HUES48 (cell line): ENCODE measurements at regions not wholly inside any gene's neighbourhood (a gene's known extent, or its start where the extent isn't known, plus 50 kb on each side); places are given as distances from the start of the nearest gene placed in this dataset.

Experiments
- H3K27ac ChIP-seq: one replicate; pipeline ENCODE4 v1.7.0; 2013; ENCODE audit warnings: low read depth, low read length, inconsistent platforms
- H3K27me3 ChIP-seq: 2 replicates; pipeline ENCODE4 v1.6.1; 2013; ENCODE audit warnings: mild to moderate bottlenecking, low read length; ENCODE audit not compliant: control insufficient read depth, insufficient read depth
- H3K36me3 ChIP-seq: 2 replicates; pipeline ENCODE4 v1.6.1; 2013; ENCODE audit warnings: low read length; ENCODE audit not compliant: control insufficient read depth, insufficient read depth
- H3K4me1 ChIP-seq: 2 replicates; pipeline ENCODE4 v1.6.1; 2013; ENCODE audit warnings: mild to moderate bottlenecking, low read length; ENCODE audit not compliant: control insufficient read depth, insufficient read depth
- H3K4me3 ChIP-seq: 2 replicates; pipeline ENCODE4 v1.5.1; 2013; ENCODE audit warnings: mild to moderate bottlenecking, low read depth, low read length
- H3K9ac ChIP-seq: 2 replicates; pipeline ENCODE4 v1.6.1; 2013; ENCODE audit warnings: mild to moderate bottlenecking, low read depth, low read length, moderate library complexity
- H3K9me3 ChIP-seq: 2 replicates; pipeline ENCODE4 v1.6.1; 2013; ENCODE audit warnings: low read length; ENCODE audit not compliant: control insufficient read depth, insufficient read depth

GRCh38 chr1:119279456-119280381, 88.9 kb upstream of the HAO2 start:
- Histone ChIP-seq H3K27ac (no peak overlapping the region), H3K9ac (no peak overlapping the region), H3K36me3 (no peaks in the 10 kb centered on the region), H3K4me3 (no peak overlapping the region), H3K9me3 (no peaks in the 10 kb centered on the region), H3K4me1 (no peaks in the 10 kb centered on the region), H3K27me3 (no peaks in the 10 kb centered on the region)

- Histone ChIP-seq H3K4me3 (no peak overlapping the region), H3K27ac (no peak overlapping the region), H3K27me3 (no peaks in the 10 kb centered on the region), H3K4me1 (peaks cover 4% of the 10 kb centered on the region; the same call in 1 of the 2 replicates), H3K9me3 (no peaks in the 10 kb centered on the region), H3K9ac (no peak overlapping the region), H3K36me3 (no peaks in the 10 kb centered on the region)
Measured at GRCh38 chr1:119285482-119285881, 83.1 kb upstream of the HAO2 start.

GRCh38 chr1:119286587-119287181, 81.9 kb upstream of the HAO2 start:
- H3K27me3 ChIP-seq: no peaks in the 10 kb centered on the region
- no peak overlapping the region for H3K27ac ChIP-seq
- no peaks in the 10 kb centered on the region for H3K36me3 ChIP-seq
- no peaks in the 10 kb centered on the region for H3K9me3 ChIP-seq
- no peak overlapping the region for H3K4me3 ChIP-seq
- peaks cover 4% of the 10 kb centered on the region; the same call in 1 of the 2 replicates for H3K4me1 ChIP-seq
- no peak overlapping the region for H3K9ac ChIP-seq

- no peaks in the 10 kb centered on the region for H3K36me3 ChIP-seq
- H3K4me1 ChIP-seq: peaks cover 8% of the 10 kb centered on the region; the same call in 1 of the 2 replicates
- no peak overlapping the region for H3K4me3 ChIP-seq
- H3K9ac ChIP-seq: no peak overlapping the region
- H3K27me3 ChIP-seq: no peaks in the 10 kb centered on the region
- H3K27ac ChIP-seq: no peak overlapping the region
- H3K9me3 ChIP-seq: no peaks in the 10 kb centered on the region
Measured at GRCh38 chr1:119288751-119289150, 79.8 kb upstream of the HAO2 start.

GRCh38 chr1:119290297-119290696, 78.3 kb upstream of the HAO2 start:
- H3K36me3 ChIP-seq: no peaks in the 10 kb centered on the region

GRCh38 chr1:119291611-119292206, 76.9 kb upstream of the HAO2 start:
- no peaks in the 10 kb centered on the region for H3K27me3 ChIP-seq
- H3K9me3 ChIP-seq: no peaks in the 10 kb centered on the region
- peaks cover 19% of the 10 kb centered on the region for H3K4me1 ChIP-seq
- no peak overlapping the region for H3K27ac ChIP-seq
- H3K9ac ChIP-seq: no peak overlapping the region
- no peaks in the 10 kb centered on the region for H3K36me3 ChIP-seq
- no peak overlapping the region for H3K4me3 ChIP-seq

More at GRCh38 chr1:119290297-119290696, 78.3 kb upstream of the HAO2 start:
- no peaks in the 10 kb centered on the region for H3K27me3 ChIP-seq
- H3K4me1 ChIP-seq: peaks cover 23% of the 10 kb centered on the region
- H3K9me3 ChIP-seq: no peaks in the 10 kb centered on the region
- no peak overlapping the region for H3K9ac ChIP-seq
- no peak overlapping the region for H3K4me3 ChIP-seq
- H3K27ac ChIP-seq: no peak overlapping the region

GRCh38 chr1:119293797-119294196, 74.8 kb upstream of the HAO2 start:
- H3K27ac ChIP-seq: peak overlapping the region; percentile 75
- no peaks in the 10 kb centered on the region for H3K9me3 ChIP-seq
- no peak overlapping the region for H3K4me3 ChIP-seq
- H3K36me3 ChIP-seq: no peaks in the 10 kb centered on the region
- H3K27me3 ChIP-seq: no peaks in the 10 kb centered on the region
- H3K9ac ChIP-seq: no peak overlapping the region
- peaks cover 19% of the 10 kb centered on the region for H3K4me1 ChIP-seq

- peak overlapping the region; percentile 75 for H3K27ac ChIP-seq
- no peak overlapping the region for H3K9ac ChIP-seq
- H3K9me3 ChIP-seq: no peaks in the 10 kb centered on the region
- no peak overlapping the region for H3K4me3 ChIP-seq
- H3K4me1 ChIP-seq: peaks cover 19% of the 10 kb centered on the region
- no peaks in the 10 kb centered on the region for H3K27me3 ChIP-seq
- H3K36me3 ChIP-seq: no peaks in the 10 kb centered on the region
Measured at GRCh38 chr1:119294199-119294598, 74.4 kb upstream of the HAO2 start.

GRCh38 chr1:119294722-119295121, 73.9 kb upstream of the HAO2 start:
- Histone ChIP-seq H3K27ac (peak overlapping the region; percentile 75), H3K4me1 (peaks cover 19% of the 10 kb centered on the region), H3K4me3 (peak overlapping the region; percentile 7; the same call in 1 of the 2 replicates), H3K9ac (no peak overlapping the region), H3K27me3 (no peaks in the 10 kb centered on the region), H3K36me3 (no peaks in the 10 kb centered on the region), H3K9me3 (no peaks in the 10 kb centered on the region)

- H3K9ac ChIP-seq: no peak overlapping the region
- no peaks in the 10 kb centered on the region for H3K27me3 ChIP-seq
- no peaks in the 10 kb centered on the region for H3K36me3 ChIP-seq
Measured at GRCh38 chr1:119298687-119299303, 69.8 kb upstream of the HAO2 start.

More at GRCh38 chr1:119298687-119299303, 69.8 kb upstream of the HAO2 start:
- Histone ChIP-seq H3K9me3 (no peaks in the 10 kb centered on the region), H3K4me3 (no peak overlapping the region), H3K4me1 (peaks cover 19% of the 10 kb centered on the region), H3K27ac (no peak overlapping the region)
